OCI-LY1 (cell line): ENCODE measurements at regions not wholly inside any gene's neighbourhood (a gene's known extent, or its start where the extent isn't known, plus 50 kb on each side); places are given as distances from the start of the nearest gene placed in this dataset.

Source experiments
- EZH2 ChIP-seq: fragments of 200-600 bp; sonication (generic), shearing (Covaris generic); IDR thresholded peaks from 2 replicates; pipeline ENCODE4 v1.8.0; 2017; ENCODE audit warnings: borderline replicate concordance, mixed run types, mild to moderate bottlenecking, antibody characterized with exemption, low read length, moderate library complexity, mixed read lengths
- TF ChIP-seq, protein P1 (sequence below): fragments of 200-600 bp; sonication (generic), shearing (Covaris generic); IDR thresholded peaks from 2 replicates; pipeline ENCODE4 v1.5.1; 2017; ENCODE audit warnings: mild to moderate bottlenecking, antibody characterized with exemption, low read length, moderate library complexity, mixed read lengths

DNA sequence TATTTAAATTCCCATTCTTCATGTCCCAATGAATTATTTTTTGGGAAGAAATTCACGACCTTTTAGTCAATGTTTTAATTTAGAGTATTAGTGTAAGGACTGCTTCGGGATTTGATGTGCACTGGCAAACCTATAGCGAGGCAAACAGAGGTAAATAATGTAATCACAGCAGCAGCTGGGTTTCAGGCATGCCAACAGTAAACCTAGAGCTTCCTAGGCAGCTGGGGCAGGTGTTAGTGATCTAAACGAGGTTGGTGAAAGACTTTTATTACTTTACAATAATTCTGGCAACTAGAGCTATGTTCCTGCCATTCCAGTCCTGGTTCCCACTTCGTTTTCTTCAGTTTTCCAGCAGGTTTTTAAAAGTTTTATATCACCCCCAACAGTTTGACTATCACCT lies 1036.4 kb upstream of the FOXG1 start:
- TF ChIP-seq, protein P1, sequence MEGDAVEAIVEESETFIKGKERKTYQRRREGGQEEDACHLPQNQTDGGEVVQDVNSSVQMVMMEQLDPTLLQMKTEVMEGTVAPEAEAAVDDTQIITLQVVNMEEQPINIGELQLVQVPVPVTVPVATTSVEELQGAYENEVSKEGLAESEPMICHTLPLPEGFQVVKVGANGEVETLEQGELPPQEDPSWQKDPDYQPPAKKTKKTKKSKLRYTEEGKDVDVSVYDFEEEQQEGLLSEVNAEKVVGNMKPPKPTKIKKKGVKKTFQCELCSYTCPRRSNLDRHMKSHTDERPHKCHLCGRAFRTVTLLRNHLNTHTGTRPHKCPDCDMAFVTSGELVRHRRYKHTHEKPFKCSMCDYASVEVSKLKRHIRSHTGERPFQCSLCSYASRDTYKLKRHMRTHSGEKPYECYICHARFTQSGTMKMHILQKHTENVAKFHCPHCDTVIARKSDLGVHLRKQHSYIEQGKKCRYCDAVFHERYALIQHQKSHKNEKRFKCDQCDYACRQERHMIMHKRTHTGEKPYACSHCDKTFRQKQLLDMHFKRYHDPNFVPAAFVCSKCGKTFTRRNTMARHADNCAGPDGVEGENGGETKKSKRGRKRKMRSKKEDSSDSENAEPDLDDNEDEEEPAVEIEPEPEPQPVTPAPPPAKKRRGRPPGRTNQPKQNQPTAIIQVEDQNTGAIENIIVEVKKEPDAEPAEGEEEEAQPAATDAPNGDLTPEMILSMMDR: no peak
- TF ChIP-seq EZH2: no peak
